Mesendoderm (in vitro differentiated cells): ENCODE measurements at regions not wholly inside any gene's neighbourhood (a gene's known extent, or its start where the extent isn't known, plus 50 kb on each side); places are given as distances from the start of the nearest gene placed in this dataset.

Experiments
- DNase-seq: peaks from one replicate; pipeline ENCODE4 v3.0.0; 2013
- H2AK5ac ChIP-seq: 2 replicates; pipeline ENCODE4 v1.6.1; 2013; ENCODE audit warnings: low read length, inconsistent platforms
- H2BK120ac ChIP-seq: 2 replicates; pipeline ENCODE4 v1.6.1; 2013; ENCODE audit warnings: low read depth, mild to moderate bottlenecking, low read length, moderate library complexity, mixed read lengths
- H2BK15ac ChIP-seq: replicated peaks from 2 replicates; pipeline ENCODE4 v1.6.1; 2013; ENCODE audit warnings: low read depth, mild to moderate bottlenecking, moderate library complexity
- H2BK5ac ChIP-seq: 2 replicates; pipeline ENCODE4 v1.6.1; 2013; ENCODE audit warnings: low read length, inconsistent platforms
- H3K18ac ChIP-seq: 2 replicates; pipeline ENCODE4 v1.6.1; 2013; ENCODE audit warnings: mild to moderate bottlenecking, low read length, mixed read lengths
- H3K23ac ChIP-seq: one replicate; pipeline ENCODE4 v1.6.1; 2013; ENCODE audit warnings: low read length
- H3K27ac ChIP-seq: 2 replicates; pipeline ENCODE4 v1.5.1; 2013; ENCODE audit warnings: low read depth, mild to moderate bottlenecking, inconsistent platforms, low read length, moderate library complexity
- H3K27me3 ChIP-seq: 2 replicates; pipeline ENCODE4 v1.6.1; 2013; ENCODE audit warnings: low read length, control low read depth, mild to moderate bottlenecking, inconsistent platforms; ENCODE audit not compliant: insufficient read depth, poor library complexity
- H3K36me3 ChIP-seq: 2 replicates; pipeline ENCODE4 v1.6.1; 2013; ENCODE audit warnings: low read length, inconsistent platforms; ENCODE audit not compliant: control insufficient read depth, insufficient read depth
- H3K4ac ChIP-seq: one replicate; pipeline ENCODE4 v1.6.1; 2013; ENCODE audit warnings: low read depth, mild to moderate bottlenecking, low read length, moderate library complexity
- H3K4me1 ChIP-seq: 2 replicates; pipeline ENCODE4 v1.6.1; 2013; ENCODE audit warnings: low read depth, low read length, inconsistent platforms; ENCODE audit not compliant: control insufficient read depth
- H3K4me2 ChIP-seq: 2 replicates; pipeline ENCODE4 v1.6.1; 2013; ENCODE audit warnings: low read length
- H3K4me3 ChIP-seq: 2 replicates; pipeline ENCODE4 v1.5.1; 2013; ENCODE audit warnings: mild to moderate bottlenecking, low read length
- H3K56ac ChIP-seq: one replicate; pipeline ENCODE4 v1.6.1; 2013; ENCODE audit warnings: low read length
- H3K79me1 ChIP-seq: 2 replicates; pipeline ENCODE4 v1.6.1; 2013; ENCODE audit warnings: low read length, inconsistent platforms
- H3K79me2 ChIP-seq: 2 replicates; pipeline ENCODE4 v1.6.1; 2013; ENCODE audit warnings: mild to moderate bottlenecking, low read length; ENCODE audit not compliant: control insufficient read depth, insufficient read depth
- H3K9ac ChIP-seq: 2 replicates; pipeline ENCODE4 v1.6.1; 2013; ENCODE audit warnings: low read length, inconsistent platforms
- H4K5ac ChIP-seq: one replicate; pipeline ENCODE4 v1.6.1; 2013; ENCODE audit warnings: low read length
- H4K8ac ChIP-seq: one replicate; pipeline ENCODE4 v1.6.1; 2013; ENCODE audit warnings: low read depth, mild to moderate bottlenecking, control low read depth, low read length, moderate library complexity
- WGBS: extraction: QIAGEN DNeasy Blood & Tissue Kit; methylation state at CpG from one replicate; pipeline ENCODE4 v1.1.7; 2013; ENCODE audit warnings: low lambda C conversion rate, missing lambda C conversion rate; ENCODE audit not compliant: insufficient coverage; ENCODE audit errors: extremely low coverage; 5-methylcytosine and 5-hydroxymethylcytosine counted together

GRCh38 chr1:172903581-172904220 lies 147.0 kb downstream of the TNFSF18 start:
- H2BK120ac ChIP-seq, result no peak overlapping the region
- no peaks in the 10 kb centered on the region for H3K36me3 ChIP-seq
- H4K5ac ChIP-seq, result no peak overlapping the region
- no peak overlapping the region for H2BK5ac ChIP-seq
- no peak overlapping the region for H2AK5ac ChIP-seq
- DNase-seq, result no peak
- H3K79me1 ChIP-seq, result no peaks in the 10 kb centered on the region
- H3K56ac ChIP-seq, result no peak overlapping the region
- no peak overlapping the region for H3K4me2 ChIP-seq
- H3K4ac ChIP-seq, result no peak overlapping the region
- no peak overlapping the region for H4K8ac ChIP-seq
- no peak overlapping the region for H2BK15ac ChIP-seq
- no peaks in the 10 kb centered on the region for H3K79me2 ChIP-seq
- WGBS, result no CpG with 5 or more reads among the region's 1 CpG
- no peak overlapping the region for H3K23ac ChIP-seq
- no peak overlapping the region for H3K27ac ChIP-seq
- no peaks in the 10 kb centered on the region for H3K4me1 ChIP-seq
- H3K9ac ChIP-seq, result no peak overlapping the region
- no peak overlapping the region for H3K4me3 ChIP-seq
- no peak overlapping the region for H3K18ac ChIP-seq
- no peaks in the 10 kb centered on the region for H3K27me3 ChIP-seq

GRCh38 chr1:172905452-172905851 lies 145.3 kb downstream of the TNFSF18 start:
- H2BK15ac ChIP-seq, result no peak overlapping the region
- no CpG with 5 or more reads among the region's 2 CpGs for WGBS
- H2BK5ac ChIP-seq, result no peak overlapping the region
- no peak overlapping the region for H3K4ac ChIP-seq
- no peaks in the 10 kb centered on the region for H3K79me2 ChIP-seq
- no peaks in the 10 kb centered on the region for H3K36me3 ChIP-seq
- DNase-seq, result no peak
- H4K8ac ChIP-seq, result no peak overlapping the region
- H3K4me1 ChIP-seq, result no peaks in the 10 kb centered on the region
- H3K27me3 ChIP-seq, result no peaks in the 10 kb centered on the region
- no peak overlapping the region for H3K9ac ChIP-seq
- no peak overlapping the region for H3K27ac ChIP-seq
- H2AK5ac ChIP-seq, result no peak overlapping the region
- no peaks in the 10 kb centered on the region for H3K79me1 ChIP-seq
- H3K18ac ChIP-seq, result no peak overlapping the region
- H2BK120ac ChIP-seq, result peak overlapping the region; percentile 89
- H4K5ac ChIP-seq, result no peak overlapping the region
- H3K4me2 ChIP-seq, result no peak overlapping the region
- H3K23ac ChIP-seq, result no peak overlapping the region
- no peak overlapping the region for H3K56ac ChIP-seq
- no peak overlapping the region for H3K4me3 ChIP-seq

GRCh38 chr1:172906778-172907592 lies 143.8 kb downstream of the TNFSF18 start:
- no peak overlapping the region for H3K4me2 ChIP-seq
- H2BK15ac ChIP-seq, result no peak overlapping the region
- H4K5ac ChIP-seq, result no peak overlapping the region
- peak overlapping the region; percentile 82 for H2BK120ac ChIP-seq
- H3K4me3 ChIP-seq, result no peak overlapping the region
- no peak overlapping the region for H2BK5ac ChIP-seq
- H3K79me1 ChIP-seq, result no peaks in the 10 kb centered on the region
- DNase-seq, result peak; percentile 68
- H3K56ac ChIP-seq, result no peak overlapping the region
- H3K4ac ChIP-seq, result no peak overlapping the region
- H3K36me3 ChIP-seq, result no peaks in the 10 kb centered on the region
- H3K4me1 ChIP-seq, result no peaks in the 10 kb centered on the region
- H2AK5ac ChIP-seq, result no peak overlapping the region
- no peaks in the 10 kb centered on the region for H3K79me2 ChIP-seq
- peak overlapping the region; percentile 42 for H4K8ac ChIP-seq
- H3K27ac ChIP-seq, result peak overlapping the region; percentile 91
- no peak overlapping the region for H3K9ac ChIP-seq
- WGBS, result no CpG with 5 or more reads among the region's 4 CpGs
- H3K18ac ChIP-seq, result peak overlapping the region; percentile 84
- no peak overlapping the region for H3K23ac ChIP-seq
- no peaks in the 10 kb centered on the region for H3K27me3 ChIP-seq

GRCh38 chr1:172907834-172908326 lies 142.9 kb downstream of the TNFSF18 start:
- Histone ChIP-seq H3K79me2 (no peaks in the 10 kb centered on the region), H3K4me1 (no peaks in the 10 kb centered on the region), H3K9ac (no peak overlapping the region), H2BK120ac (peak overlapping the region; percentile 82), H3K4me2 (no peak overlapping the region), H2BK5ac (no peak overlapping the region), H3K27me3 (no peaks in the 10 kb centered on the region), H4K8ac (peak overlapping the region; percentile 39), H3K27ac (peak overlapping the region; percentile 91), H2BK15ac (no peak overlapping the region), H3K56ac (no peak overlapping the region), H2AK5ac (no peak overlapping the region), H3K36me3 (no peaks in the 10 kb centered on the region), H3K18ac (peak overlapping the region; percentile 84), H3K4ac (no peak overlapping the region), H3K79me1 (no peaks in the 10 kb centered on the region), H3K23ac (no peak overlapping the region), H4K5ac (no peak overlapping the region), H3K4me3 (no peak overlapping the region)
- no CpG with 5 or more reads among the region's 2 CpGs for WGBS
- DNase-seq, result no peak

- no peak overlapping the region for H3K4ac ChIP-seq
- no peaks in the 10 kb centered on the region for H3K4me1 ChIP-seq
- no peak overlapping the region for H3K23ac ChIP-seq
- no peak overlapping the region for H4K8ac ChIP-seq
- no peak overlapping the region for H3K27ac ChIP-seq
- no peak overlapping the region for H4K5ac ChIP-seq
- no peaks in the 10 kb centered on the region for H3K79me2 ChIP-seq
- H2BK15ac ChIP-seq, result peak overlapping the region; percentile 47
- H3K9ac ChIP-seq, result no peak overlapping the region
- no peak overlapping the region for H3K4me3 ChIP-seq
- DNase-seq, result peak; percentile 20
- H3K36me3 ChIP-seq, result no peaks in the 10 kb centered on the region
- H2BK5ac ChIP-seq, result no peak overlapping the region
- H2AK5ac ChIP-seq, result no peak overlapping the region
- H2BK120ac ChIP-seq, result peak overlapping the region; percentile 29
- H3K18ac ChIP-seq, result peak overlapping the region; percentile 20
- no peak overlapping the region for H3K56ac ChIP-seq
- no peaks in the 10 kb centered on the region for H3K27me3 ChIP-seq
- H3K79me1 ChIP-seq, result no peaks in the 10 kb centered on the region
- WGBS, result no CpG with 5 or more reads among the region's 11 CpGs
- H3K4me2 ChIP-seq, result no peak overlapping the region
Measured at GRCh38 chr1:172909606-172910326, 141.0 kb downstream of the TNFSF18 start.
